ENCODE measurements at regions not wholly inside any gene's neighbourhood (a gene's known extent, or its start where the extent isn't known, plus 50 kb on each side); places are given as distances from the start of the nearest gene placed in this dataset.

DNA sequence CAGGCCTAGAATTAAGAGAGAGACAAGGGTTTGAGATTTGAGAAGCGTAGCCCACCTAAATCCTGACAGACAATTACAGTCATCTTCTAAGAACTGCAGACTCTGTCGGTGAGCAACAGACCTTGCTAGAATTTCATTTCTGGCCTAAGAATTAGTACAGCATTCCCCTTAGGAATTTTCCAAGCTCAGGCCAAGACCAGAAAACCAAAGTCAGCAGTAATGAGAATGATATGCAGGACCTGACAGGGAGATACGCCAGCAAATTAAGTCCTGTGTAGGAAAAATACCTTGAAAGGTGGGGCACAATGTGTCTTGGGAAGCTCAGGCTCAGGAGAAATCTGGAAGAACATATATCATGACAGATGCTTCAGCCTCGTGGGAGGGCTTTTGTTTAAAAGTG is 52.7 kb upstream of the HERPUD2 start:
- intact Hi-C loops (cut with DNase I, micrococcal nuclease), result no loop called here
- Histone ChIP-seq H3K36me3 (ENCODE audit: low read depth) (no peaks in the 10 kb centered on the region), H3K4me3 (no peak overlapping the region), H3K4me1 (ENCODE audit: low read depth) (no peaks in the 10 kb centered on the region), H3K9me3 (no peaks in the 10 kb centered on the region)
- no peak for ATAC-seq
- no peak for TF ChIP-seq CTCF (IDR thresholded peaks at IDR 0.05)
- no peak for DNase-seq

GRCh38 chr7:35748371-35748770 is 52.5 kb upstream of the SEPTIN7 start:
- no peaks in the 10 kb centered on the region for H3K36me3 ChIP-seq (ENCODE audit: low read depth)
- intact Hi-C loops (cut with DNase I, micrococcal nuclease), result no loop called here
- no peaks in the 10 kb centered on the region for H3K9me3 ChIP-seq
- ATAC-seq, result no peak
- TF ChIP-seq CTCF (IDR thresholded peaks at IDR 0.05), result no peak
- no peaks in the 10 kb centered on the region for H3K4me1 ChIP-seq (ENCODE audit: low read depth)
- DNase-seq, result no peak
- H3K4me3 ChIP-seq, result no peak overlapping the region

DNA sequence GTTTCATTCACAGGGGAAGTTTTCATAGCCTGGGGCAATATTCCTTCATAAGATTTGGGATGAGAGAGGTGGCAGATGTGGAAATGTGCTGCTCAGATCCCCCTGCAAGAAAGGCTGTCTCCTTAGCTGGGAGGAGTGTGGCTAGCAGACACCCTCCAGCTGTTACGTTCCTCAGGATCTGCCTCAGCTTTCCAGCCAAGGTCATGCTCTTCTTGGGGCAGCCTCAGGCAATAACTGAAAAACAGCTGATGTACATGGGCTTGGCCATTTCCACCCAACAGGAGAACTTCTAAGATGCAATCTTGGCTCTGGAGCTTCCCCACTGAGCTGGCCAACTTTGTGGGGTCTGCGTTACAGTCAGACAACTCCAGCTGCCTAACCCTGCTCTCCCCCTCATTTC is 51.3 kb upstream of the SEPTIN7 start:
- no peak for TF ChIP-seq CTCF (IDR thresholded peaks at IDR 0.05)
- peak; percentile 46 for ATAC-seq

More for the DNA sequence above, 51.3 kb upstream of the SEPTIN7 start:
- H3K9me3 ChIP-seq, result no peaks in the 10 kb centered on the region
- no peak overlapping the region for H3K4me3 ChIP-seq
- no peaks in the 10 kb centered on the region for H3K36me3 ChIP-seq (ENCODE audit: low read depth)
- intact Hi-C loops (cut with DNase I, micrococcal nuclease), result no loop called here
- H3K4me1 ChIP-seq (ENCODE audit: low read depth), result no peaks in the 10 kb centered on the region
- no peak for DNase-seq
